ENCODE measurements at regions not wholly inside any gene's neighbourhood (a gene's known extent, or its start where the extent isn't known, plus 50 kb on each side); places are given as distances from the start of the nearest gene placed in this dataset.

DNA sequence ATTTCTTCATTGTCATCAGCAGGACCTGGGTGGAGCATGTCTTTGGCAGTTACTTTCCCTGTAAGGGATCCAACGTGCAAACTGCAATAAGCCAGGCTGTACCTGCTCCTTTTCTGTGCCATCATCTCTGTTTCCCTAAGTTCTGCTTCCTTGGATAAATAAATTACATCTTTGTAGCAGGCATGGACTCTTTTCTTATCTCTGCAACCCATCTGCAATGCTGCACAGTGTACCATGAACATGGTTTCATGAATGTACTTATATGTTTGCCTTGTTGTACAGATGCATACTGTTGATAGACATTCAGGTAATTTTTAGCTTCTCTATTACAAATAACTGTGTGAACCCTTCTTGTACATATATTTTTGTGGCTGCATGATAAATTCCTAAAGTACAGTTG, 616.7 kb upstream of the PIK3C3 start:
- DNase-seq = no peak

GRCh38 chr18:41331661-41332060, 623.4 kb upstream of the PIK3C3 start:
- no peak for DNase-seq

DNA sequence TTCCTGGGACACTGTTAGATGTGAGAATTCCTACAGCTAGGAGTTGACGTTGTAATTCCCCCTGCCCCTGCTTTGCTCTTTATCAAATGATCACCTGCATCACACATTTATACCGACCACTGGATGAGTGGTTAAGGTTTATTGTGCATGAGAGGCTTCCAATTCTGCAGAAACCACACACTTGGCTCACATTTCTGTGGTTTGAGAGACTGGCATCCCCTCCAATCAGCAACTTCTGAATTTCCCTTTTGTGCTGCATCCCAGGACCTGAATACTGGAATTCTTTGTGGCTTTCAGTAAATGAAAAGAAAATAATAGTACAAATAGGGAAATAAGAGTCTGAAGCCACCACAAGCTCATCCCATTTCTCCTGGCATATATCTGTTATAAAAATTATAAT, 628.7 kb upstream of the PIK3C3 start:
- no peak for DNase-seq

DNA sequence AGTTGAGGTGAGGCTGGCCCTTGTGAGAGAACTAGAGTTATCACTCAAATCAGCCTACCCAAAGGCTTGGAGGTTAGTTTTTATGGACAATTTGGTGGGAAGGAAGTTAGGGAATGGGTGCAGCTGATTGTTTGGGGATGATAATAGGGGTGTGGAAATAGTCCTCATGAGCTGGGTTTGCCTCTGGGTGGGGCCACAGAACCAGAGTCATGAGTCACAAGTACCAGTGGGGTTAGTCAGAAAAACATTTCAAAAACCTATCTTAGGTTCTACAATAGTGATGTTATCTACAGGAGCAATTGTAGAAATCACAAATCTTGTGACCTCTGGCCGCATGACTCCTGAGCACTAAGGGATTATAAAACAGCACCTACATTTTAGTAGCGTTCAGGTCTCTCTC, 630.1 kb upstream of the PIK3C3 start:
- no peak for DNase-seq

- DNase-seq = no peak
These were observed 630.8 kb upstream of the PIK3C3 start for GRCh38 chr18:41324020-41324791.

DNA sequence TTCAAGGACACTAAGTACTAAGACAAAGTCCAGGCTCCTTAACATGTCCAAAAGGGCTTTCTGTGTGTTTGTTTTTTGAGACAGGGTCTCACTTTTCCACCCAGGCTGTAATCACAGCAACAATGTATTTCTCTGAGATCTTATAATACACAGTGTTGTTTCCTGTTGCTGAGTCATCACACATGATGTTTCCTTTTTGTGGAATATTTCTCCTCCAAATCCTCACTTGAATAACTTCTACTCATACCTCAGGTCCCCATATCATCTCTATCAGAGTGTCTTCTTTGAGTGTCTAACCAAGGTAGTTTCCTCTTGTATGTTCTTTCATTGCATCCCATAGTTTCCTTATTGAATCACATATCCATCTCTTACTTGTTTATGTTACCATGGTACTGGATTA, 632.0 kb upstream of the PIK3C3 start:
- no peak for DNase-seq

- no peak for DNase-seq
These were observed 634.9 kb upstream of the PIK3C3 start for GRCh38 chr18:41320100-41320499.

GRCh38 chr18:41315134-41315533, 639.9 kb upstream of the PIK3C3 start:
- DNase-seq = no peak

- DNase-seq = no peak
These were observed 643.2 kb upstream of the PIK3C3 start for GRCh38 chr18:41311571-41312547.

- DNase-seq = no peak
These were observed 657.3 kb upstream of the PIK3C3 start for GRCh38 chr18:41297740-41298139.

- no peak for DNase-seq
These were observed 685.7 kb upstream of the PIK3C3 start for GRCh38 chr18:41269294-41269693.

- DNase-seq = no peak
These were observed 686.8 kb upstream of the PIK3C3 start for GRCh38 chr18:41268271-41268670.

- DNase-seq = no peak
These were observed 688.4 kb upstream of the PIK3C3 start for GRCh38 chr18:41266616-41267015.

GRCh38 chr18:41266204-41266603, 688.8 kb upstream of the PIK3C3 start:
- no peak for DNase-seq

GRCh38 chr18:41265047-41265446, 690.0 kb upstream of the PIK3C3 start:
- no peak for DNase-seq

DNA sequence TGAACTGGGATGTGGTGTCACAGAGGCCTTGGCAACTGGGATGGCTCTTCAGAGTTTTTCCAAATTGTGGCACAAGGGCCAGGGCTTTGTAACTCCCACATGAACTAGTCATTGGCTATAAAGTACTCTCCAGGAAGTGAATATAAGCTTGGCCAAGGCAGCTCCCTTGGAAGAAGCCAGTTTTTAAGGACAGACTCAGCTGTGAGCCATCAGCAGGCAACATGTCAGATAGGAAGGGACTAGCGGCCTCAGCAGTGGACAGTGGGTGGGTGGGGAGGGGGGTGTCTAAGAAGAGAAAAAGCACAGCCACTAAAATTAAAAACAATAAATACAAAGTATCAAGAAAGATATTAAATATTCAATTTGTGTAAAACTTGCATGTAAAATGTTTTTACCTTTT, 691.1 kb upstream of the PIK3C3 start:
- DNase-seq = no peak

GRCh38 chr18:41262688-41263087, 692.3 kb upstream of the PIK3C3 start:
- DNase-seq = no peak

DNA sequence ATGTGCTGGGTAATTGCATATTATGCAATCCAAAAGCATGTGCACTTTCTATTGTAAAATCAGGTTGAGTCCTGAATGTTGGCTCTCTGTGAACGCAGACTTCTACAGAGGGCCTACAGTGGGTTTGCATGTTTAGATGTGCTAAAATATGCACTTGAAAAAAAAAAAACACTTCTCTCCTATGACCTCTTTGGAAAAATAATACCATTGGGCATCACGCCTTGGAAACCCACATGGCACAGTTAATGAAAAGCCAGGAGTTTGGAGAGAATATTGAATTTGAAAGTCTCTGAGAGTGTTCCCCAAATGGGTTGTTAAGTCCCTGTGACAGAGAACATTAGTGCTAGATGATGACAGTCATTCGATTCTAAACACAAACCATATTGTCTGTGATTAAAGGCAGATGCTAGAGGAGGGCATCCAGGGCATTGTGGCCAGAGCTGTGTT, 710.4 kb upstream of the PIK3C3 start:
- no peak for DNase-seq

GRCh38 chr18:41237317-41237716, 717.7 kb upstream of the PIK3C3 start:
- no peak for DNase-seq

DNA sequence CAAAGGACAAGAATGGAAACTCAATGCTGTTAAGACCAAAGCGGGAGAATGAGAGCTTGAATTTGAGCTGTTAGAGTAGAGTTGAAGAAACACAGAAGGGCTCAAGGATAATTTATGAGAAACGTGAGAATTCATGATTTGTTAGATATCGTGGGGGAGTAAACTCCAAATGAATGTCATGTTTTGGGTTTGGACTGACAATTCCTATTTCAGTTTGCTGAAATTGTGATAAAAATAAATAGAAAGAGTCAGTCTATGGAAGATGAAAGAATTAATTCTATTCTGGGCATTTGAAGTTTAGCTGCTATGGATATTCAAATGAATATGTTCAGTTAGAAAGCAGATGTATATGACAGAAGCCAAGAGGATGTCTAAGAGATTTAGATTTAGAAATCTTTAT, 723.4 kb upstream of the PIK3C3 start:
- no peak for DNase-seq

DNA sequence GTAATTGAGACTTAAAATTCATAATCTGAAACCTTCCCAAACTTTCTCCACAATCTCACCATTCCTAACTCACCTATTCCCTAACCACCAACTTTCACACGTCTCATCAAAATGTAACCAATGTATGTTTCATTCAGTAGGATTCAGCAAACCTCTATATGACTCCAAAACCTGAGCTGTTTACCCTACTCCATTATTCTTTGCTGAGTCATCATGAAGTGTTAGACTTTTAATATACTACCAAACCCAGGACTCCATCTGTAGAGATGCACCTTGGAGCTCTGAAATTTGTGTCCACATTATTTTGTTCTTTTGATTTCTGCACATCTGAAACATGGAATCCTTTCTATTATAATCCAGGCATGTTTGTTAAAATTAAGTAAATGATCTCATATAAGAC, 727.0 kb upstream of the PIK3C3 start:
- no peak for DNase-seq

- no peak for DNase-seq
These were observed 728.1 kb upstream of the PIK3C3 start for GRCh38 chr18:41226911-41227310.

DNA sequence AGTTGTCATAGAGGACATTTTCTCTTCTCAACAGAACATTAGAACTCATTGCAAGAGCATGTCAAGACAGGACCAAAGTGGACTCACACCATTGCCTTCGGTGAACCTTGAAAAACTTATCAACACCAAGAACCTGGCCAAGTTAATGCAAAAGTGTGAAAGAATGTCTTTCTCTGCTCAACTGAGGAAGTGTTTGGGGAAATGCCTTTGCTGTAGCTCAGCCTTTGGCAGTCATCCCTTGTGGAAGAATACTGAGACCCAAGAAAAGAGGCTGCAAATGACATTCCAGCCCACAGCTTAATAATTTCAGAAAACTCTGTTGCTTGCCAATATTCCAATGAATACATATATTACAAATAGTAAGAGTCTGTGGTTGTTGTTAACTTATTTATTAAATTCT, 728.8 kb upstream of the PIK3C3 start:
- no peak for DNase-seq

Measured in activated effector memory CD4-positive, alpha-beta T cell treated with anti-CD3 and anti-CD28 coated beads, Interleukin-2, amount 50 U/mL, for 16 hours (primary cell).